OCI-M2 (cell line): ENCODE measurements at regions not wholly inside any gene's neighbourhood (a gene's known extent, or its start where the extent isn't known, plus 50 kb on each side); places are given as distances from the start of the nearest gene placed in this dataset.
"Not testable (repeated sequence)": the region's sequence is repeated elsewhere in the genome, so short reads cannot be mapped to it uniquely, and the experiment has no call there.

Experiments used
- DNase-seq: peaks from one replicate; lab custom pipeline; 2025; ENCODE audit not compliant: unreplicated experiment; lab: John Stamatoyannopoulos, UW

DNA sequence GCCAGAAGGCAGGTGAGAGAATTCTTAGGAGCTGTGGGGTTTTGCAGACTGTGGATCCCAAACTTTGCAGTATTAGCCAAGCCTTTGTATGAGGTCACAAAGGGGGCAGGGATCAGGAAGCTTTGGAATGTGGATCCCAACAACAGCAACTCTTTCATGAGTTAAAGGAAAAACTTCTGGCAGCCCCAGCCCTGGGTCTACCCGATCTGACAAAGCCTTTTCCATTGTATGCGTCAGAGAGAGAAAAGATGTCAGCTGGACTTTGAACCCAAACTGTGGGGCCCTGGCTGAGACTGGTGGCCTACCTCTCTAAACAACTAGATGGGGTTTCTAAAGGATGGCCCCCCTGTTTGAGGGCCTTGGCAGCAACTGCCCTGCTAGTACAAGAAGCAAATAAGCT is 101.8 kb upstream of the OSBPL11 start:
- DNase-seq, result not testable (repeated sequence)

DNA sequence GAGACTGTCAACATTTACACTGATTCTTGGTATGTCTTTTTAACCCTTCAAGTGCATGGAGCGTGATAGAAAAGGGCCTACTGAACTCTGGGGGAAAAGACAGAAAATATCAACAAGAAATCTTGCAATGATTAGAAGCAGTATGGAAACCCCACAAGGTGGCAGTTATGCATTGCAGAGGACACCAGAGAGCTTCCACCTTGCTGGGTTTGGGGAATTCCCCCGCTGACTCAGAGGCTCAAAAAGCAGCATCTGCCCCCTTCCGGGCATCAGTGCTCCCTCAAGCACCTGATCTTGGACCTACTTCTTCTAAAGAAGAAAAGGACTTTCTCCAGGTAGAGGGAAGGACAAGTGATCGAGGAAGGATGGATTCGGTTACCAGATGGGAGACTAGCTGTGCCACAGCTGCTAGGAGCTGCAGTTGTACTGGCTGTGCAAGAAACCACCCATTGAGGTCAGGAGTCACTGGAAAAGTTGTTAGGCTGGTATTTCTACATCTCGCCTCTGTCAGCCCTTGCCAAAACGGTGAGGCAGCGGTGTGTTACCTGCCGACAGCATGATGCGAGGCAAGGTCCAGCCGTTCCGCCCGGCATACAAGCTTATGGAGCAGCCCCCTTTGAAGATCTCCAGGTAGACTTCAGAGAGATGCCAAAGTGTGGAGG is 102.8 kb upstream of the OSBPL11 start:
- not testable (repeated sequence) for DNase-seq

DNA sequence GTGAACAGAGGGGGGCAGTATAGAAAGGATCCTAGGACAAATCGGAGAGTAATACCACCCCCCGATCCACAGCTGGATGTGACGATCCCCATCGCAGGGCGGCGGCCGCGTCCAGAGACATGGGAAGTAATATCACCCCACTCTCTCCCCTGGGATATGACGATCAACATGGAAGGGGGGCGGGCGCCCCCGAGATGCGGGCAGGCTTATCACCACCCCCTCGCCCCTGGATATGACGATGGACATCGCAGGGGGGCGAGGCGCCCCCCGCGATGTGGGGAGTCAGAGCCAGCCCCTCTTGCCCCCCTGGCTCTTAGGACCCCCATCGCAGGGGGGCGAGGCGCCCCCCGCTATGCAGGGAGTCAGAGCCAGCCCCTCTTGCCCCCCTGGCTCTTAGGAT is 120.4 kb upstream of the OSBPL11 start:
- DNase-seq, result no peak

DNA sequence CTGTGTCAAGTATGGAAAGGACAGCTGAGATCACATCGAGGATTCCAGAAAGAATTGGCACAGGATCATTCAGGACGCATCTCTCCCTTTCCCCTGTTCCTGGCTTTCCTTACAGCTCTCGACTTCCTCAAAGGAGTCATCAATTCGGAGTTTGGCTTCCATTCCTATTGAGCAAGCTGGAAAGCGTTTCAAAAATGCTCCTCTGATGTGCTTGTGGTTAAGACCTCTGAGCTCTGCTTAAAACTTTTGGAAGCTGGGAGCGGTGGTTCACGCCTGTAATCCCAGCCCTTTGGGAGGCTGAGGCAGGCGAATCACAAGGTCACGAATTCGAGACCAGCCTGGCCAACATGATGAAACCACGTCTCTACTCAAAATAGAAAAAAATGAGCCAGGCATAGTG is 136.9 kb upstream of the OSBPL11 start:
- DNase-seq, result not testable (repeated sequence)

DNA sequence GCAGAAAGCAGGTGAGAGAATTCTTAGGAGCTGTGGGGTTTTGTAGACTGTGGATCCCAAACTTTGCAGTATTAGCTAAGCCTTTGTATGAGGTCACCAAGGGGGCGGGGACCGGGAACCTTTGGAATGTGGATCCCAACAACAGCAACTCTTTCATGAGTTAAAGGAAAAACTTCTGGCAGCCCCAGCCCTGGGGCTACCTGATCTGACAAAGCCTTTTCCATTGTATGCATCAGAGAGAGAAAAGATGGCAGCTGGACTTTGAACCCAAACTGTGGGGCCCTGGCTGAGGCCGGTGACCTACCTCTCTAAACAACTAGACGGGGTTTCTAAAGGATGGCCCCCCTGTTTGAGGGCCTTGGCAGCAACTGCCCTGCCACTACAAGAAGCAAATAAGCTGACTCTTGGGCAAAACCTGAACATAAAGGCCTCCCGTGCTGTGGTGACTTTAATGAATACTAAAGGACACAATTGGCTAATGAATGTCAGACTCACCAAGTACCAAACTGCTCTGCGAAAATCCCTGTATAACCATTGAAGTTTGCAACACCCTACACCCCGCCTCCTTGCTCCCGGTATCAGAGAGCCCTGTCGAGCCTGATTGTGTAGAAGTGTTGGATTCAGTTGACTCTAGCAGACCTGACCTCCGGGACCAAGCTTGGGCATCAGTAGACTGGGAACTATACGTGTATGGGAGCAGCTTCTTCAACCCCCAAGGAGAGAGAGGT is 146.9 kb upstream of the OSBPL11 start:
- not testable (repeated sequence) for DNase-seq

DNA sequence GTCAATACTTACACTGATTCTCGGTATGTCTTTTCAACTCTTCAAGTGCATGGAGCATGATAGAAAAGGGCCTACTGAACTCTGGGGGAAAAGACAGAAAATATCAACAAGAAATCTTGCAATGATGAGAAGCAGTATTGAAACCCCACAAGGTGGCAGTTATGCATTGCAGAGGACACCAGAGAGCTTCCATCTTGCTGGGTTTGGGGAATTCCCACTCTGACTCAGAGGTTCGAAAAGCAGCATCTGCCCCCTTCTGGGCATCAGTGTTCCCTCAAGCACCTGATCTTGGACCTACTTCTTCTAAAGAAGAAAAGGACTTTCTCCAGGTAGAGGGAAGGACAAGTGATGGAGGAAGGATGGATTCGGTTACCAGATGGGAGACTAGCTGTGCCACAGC is 147.5 kb upstream of the OSBPL11 start:
- DNase-seq, result not testable (repeated sequence)

DNA sequence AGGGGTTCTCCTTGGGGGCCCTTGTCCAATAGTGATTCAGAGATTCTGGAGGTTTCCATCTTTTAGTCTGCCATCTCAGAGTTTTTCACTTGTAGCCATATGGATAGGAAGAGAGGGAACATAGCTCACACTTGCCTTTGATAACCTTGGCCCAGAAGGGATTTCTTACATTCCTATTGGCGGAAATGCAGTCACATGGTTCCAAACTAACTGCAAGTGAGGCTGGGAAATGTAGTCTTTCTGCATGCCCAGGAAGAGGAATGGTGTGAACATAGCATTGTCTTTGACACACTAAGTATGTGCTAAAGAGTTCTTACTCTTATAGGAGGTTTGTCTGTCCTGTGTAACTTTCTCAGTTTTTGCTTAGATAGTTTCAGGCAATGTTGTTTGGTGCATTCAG is 161.8 kb upstream of the OSBPL11 start:
- DNase-seq, result not testable (repeated sequence)

DNA sequence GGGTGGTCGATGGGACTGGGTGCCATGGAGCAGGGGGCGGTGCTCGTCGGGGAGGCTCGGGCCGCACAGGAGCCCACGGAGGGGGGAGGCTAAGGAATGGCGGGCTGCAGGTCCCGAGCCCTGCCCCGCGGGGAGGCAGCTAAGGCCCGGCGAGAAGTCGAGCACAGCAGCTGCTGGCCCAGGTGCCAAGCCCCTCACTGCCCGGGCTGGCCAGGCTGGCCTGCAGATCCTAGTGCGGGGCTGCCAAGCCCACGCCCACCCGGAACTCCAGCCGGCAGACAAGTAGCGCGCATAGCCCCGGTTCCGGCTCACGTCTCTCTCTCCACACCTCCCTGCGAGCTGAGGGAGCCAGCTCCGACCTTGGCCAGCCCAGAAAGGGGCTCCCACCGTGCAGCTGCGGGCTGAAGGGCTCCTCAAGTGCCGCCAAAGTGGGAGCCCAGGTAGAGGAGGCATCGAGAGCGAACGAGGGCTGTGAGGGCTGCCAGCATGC is 163.4 kb upstream of the OSBPL11 start:
- DNase-seq, result not testable (repeated sequence)

DNA sequence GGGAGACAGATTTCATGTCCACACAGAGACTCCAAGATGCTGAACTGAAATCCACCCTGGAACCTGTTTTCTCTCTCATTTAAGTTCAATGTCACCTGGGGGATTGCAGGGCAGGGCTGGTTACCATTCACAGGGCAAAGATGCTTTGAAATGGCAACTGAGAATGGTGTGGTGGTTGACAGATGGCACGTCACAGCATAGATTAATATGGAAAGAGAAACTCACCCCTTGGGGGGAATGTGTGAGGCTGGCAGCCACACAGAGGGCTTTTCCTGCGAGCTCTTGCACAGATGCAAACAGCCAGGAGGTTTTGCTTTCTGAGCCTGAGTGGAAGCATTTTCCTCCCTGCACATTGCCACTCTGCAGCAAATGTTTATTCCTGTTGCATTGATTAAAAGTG is 167.3 kb upstream of the OSBPL11 start:
- DNase-seq, result not testable (repeated sequence)

DNA sequence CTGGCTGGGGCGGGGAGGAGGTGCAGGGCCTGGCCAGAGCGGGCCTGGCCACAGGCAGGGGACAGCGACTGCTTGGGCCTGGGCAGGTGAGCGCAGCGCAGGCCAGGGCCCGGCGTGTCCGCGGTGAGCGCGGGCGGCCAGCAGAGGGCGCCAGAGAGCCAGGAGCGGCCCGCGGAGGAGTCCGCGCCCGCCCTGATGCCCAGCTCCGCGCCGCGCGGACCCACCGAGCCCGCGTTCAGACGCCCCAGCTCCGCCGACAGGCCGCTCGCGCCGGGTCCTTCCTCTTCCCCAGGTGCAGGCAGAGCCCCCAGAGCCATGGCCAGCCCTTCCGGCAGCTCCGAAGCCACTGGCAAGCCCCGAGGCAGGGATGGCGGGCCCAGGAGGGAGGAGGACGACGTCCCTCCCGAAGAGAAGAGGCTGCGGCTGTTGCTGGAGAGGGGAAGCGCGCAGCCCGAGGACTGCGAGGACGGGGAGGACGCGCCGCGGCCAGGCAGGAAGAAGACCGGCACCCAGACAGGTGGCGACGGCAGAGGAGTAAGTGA is 171.1 kb upstream of the OSBPL11 start:
- not testable (repeated sequence) for DNase-seq

DNA sequence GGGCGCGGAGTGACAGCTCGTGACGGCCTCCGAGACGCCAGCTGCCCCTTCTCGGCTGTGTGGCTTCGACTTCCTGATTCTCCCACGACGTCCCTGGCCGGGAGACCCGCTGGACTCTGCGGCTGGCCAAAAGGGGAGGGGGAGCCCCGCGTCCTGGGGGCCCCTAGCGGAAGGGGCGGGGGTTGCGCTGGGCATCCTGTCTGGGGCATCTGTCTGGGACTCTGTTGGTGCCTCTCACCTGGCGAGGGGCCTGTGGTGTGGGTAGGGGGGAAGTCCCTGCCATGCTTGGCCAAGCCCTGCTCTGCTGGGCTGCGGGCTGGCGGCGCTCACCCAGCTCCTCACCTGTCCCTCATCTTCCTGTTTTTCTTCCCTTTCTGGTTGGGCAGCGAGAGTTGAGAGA is 171.6 kb upstream of the OSBPL11 start:
- not testable (repeated sequence) for DNase-seq

DNA sequence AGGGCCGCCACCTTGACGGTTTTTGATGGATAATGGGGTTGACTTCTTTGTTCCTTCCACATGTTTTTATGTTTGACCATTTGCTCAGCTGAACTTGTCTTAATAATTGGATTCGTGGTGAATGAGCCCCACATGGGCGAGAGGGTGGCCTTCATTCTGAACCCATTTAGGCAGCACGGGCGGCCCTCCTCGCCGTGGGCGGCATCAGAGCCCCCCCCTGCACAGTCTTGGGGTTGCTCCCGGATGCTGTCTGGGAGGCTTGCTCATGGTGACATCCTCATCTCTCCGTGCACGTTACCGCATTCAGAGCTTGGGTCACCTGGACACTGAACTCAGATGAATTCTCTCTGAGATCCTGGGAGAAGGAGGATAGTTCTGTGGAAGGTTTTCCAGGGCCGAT is 172.3 kb upstream of the OSBPL11 start:
- DNase-seq, result no peak

DNA sequence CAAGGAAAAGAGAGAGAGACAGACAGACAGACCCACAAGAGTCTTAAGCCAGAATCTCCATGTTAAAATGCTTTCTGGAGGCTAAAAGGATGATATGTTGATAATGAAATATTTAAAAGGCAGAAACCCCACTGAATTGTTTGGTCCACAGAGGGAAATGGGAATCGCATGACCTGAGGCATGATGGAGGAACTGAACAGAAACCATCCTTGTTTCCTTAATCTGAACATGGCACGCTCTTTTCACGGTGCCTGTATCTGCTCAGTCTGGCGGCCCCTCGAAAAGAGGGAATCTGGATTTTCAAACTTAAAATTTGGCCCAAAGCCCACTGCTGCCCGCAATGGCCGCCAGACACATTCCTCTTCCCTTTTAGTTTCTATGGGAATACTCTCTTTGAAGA is 173.5 kb upstream of the OSBPL11 start:
- DNase-seq, result not testable (repeated sequence)

DNA sequence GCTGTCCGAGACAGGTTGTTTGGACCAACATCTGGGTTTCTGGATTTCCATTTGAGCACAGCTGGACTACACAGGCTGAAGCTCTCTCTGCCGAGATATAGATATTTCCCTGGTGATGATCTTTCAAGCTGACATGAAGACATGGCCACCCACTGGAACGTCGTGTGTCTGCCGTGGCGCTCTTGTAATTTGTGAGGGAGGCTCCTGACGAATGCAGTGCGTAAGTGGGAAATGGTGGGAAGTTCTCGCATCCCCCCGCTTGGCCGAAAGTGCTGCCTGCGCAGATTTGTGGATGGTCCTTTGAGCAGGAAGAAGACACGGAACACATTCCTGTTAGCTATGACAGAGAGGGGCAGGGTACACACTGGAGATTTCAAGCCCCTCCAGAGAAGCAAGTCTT is 176.2 kb upstream of the OSBPL11 start:
- DNase-seq, result not testable (repeated sequence)

DNA sequence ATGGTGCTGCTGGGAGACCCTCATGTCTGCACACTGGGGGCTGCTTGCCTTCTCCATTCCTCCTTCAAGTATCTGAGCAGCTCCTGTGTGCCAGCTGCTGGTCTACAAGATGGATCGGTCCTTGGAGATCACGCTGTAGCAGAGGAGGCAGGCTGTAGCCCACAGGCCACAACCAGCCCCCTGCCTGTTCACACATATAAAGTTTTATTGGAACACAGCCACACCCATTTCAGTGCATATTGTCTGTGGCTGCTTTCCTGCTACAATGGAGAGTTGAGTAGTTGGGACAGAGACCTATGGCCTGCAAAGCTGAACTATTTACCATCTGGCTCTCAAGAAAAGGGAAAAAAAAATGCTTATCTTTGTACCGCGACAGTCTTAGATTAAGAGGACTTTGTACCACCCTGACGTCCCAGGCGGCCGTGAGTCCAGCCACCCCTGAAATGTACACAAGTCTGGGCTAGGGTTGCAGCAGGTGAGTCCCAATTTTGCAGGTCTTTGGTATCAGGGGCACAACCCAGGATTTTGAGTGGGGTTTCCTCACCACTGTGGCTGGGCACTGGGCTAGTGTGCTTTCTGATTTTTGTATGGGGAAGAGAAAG is 179.2 kb upstream of the OSBPL11 start:
- DNase-seq, result not testable (repeated sequence)

DNA sequence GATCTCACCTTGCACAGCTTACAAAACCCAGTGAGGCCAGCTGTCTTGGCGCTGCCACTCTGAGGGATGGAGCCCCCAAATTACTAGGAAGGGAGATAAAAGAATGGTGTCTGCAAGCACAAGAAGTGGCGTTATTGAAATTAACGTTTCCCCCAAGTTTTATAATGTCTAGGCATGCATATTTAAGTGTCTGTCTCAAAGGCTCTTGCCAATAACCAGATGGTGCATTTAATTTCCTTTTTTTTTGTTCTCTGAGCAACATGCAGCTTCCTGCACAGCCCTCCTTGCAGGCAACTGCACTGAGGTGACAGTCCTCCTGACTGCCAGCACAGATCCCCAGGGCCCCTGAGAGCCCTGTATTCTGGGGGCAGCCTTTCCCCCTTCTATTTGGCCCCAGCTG is 179.8 kb upstream of the OSBPL11 start:
- not testable (repeated sequence) for DNase-seq

DNA sequence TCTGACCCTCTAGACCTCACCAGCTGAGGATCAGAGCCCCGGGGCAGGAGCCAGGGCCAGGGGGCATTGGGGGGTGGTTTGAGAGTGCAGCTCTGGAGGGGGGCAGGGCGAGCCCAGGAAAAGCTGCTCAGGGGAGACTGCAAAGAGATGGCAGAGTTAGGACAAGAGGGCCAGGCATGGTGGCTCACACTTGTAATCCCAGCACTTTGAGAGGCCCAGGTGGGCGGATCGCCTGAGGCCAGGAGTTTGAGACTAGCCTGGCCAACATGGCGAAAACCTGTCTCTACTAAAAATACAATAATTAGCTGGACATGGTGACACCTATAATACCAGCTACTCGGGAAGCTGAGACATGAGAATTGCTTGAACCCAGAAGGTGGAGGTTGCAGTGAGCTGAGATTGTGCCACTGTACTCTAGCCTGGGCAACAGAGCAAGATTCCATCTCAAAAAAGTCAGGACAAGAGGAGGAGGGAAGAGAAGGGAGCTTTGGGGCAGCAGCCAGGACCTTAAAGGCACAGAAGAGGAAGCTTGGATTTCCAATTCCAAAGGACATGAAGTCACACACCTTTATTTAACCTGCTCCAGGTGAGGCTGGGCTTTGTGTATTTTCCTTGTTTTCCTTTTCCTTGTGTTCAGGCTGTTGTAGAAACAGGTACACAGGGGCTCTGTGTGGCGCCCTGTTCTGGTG is 180.5 kb upstream of the OSBPL11 start:
- DNase-seq, result not testable (repeated sequence)

DNA sequence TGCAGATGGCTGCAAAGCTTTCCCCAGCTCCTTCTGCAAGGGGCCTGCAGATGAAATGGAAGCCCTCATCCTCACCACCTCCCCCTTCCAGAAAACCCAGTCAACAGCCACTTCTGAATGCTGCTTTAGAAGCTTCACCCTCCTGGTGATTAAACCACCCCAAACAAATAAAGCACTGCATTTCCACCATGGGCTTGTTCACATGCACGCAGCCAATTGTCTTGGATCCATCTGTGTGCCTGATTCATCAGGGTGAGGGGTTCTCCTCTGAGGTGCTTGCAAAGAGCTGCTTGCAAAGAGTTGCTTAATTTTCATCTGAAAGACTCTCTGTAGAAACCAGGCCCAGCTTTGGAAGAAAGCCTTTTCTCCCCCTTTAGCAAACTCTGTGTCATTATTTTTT is 184.0 kb upstream of the OSBPL11 start:
- not testable (repeated sequence) for DNase-seq

DNA sequence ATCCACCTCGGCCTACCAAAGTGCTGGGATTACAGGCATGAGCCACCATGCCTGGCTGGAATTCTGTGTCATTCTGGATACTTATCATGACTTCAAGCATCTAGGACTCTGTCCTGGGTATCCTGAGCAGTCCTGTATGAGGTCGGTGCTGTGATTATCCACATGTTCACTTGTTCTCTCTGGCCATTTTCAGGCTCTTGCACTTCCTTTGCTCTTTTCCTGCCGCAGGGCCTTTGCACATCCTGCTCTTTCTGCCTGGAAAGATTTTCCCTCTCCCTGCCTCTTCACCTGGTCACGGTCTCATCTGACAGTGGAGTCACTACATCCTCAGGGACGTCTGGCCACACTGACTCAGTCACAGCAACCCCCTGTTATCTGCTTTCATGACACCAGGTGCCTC is 184.6 kb upstream of the OSBPL11 start:
- DNase-seq, result not testable (repeated sequence)

DNA sequence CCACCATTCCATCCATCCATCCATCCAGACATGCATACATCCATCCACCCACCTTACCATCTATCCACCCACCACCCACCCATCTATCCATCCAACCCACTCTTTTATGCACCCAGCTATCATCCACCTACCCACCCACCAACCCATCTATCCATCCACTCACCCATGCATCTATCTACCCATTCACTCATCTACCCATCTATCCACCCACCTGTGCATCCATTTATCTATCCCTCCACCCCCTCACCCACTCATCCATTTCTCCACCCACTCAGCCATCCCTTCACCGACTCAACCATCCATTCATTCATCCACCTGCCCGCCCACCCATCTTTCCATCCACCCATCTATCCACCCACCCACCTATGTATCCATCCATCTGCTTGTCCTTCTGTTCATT is 186.4 kb upstream of the OSBPL11 start:
- not testable (repeated sequence) for DNase-seq

DNA sequence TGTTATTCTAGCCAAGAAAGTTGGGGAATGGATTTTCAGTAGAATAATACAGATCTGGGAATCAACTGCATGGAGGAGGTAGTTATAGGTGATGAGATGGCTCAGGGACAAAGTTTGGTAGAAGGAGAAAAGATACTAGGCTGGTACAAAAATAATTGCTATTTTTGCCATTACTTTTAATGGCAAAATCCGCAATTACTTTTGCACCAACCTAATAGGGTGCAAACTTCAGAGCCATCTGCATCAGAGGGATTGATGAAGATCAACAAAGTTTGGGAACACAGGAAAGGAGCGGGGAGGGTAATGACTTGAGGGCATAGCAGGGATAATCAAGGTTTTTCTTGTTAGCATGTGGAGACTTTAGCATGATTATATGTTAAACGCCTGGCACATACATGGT is 178.7 kb upstream of the ROPN1B start:
- not testable (repeated sequence) for DNase-seq
